HG02981 (cell line): ENCODE measurements at regions not wholly inside any gene's neighbourhood (a gene's known extent, or its start where the extent isn't known, plus 50 kb on each side); places are given as distances from the start of the nearest gene placed in this dataset.

ENCODE experiments used
- ATAC-seq: cut with Tn5 transposase; IDR thresholded peaks from one replicate; pipeline ENCODE4 v1.9.1; 2021; ENCODE audit warnings: mild to moderate bottlenecking, moderate library complexity; ENCODE audit not compliant: unreplicated experiment

- no peak for ATAC-seq
Measured at GRCh38 chr12:93173178-93173957, 204.4 kb upstream of the NUDT4 start.

- ATAC-seq = no peak
Measured at GRCh38 chr12:93174048-93174447, 203.7 kb upstream of the NUDT4 start.

DNA sequence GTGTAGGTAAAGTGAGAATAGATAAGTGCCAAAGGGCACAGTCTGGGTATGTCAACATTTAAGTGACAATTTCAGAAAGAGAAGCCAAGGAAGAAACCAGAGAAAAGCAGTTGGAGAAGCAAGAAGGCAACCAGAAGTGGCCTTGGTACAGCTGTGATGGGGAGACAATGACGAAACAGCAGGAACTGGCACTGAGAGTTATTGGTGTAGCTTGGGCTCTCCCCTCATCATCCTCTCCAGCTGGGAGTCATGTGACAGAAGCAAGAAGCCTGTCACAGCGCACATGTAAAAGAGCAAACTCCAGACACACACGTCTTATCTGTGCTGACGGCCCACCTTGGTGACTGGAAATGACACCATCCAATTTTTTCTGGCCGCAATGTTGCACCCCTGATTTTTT, 203.3 kb upstream of the NUDT4 start:
- no peak for ATAC-seq

DNA sequence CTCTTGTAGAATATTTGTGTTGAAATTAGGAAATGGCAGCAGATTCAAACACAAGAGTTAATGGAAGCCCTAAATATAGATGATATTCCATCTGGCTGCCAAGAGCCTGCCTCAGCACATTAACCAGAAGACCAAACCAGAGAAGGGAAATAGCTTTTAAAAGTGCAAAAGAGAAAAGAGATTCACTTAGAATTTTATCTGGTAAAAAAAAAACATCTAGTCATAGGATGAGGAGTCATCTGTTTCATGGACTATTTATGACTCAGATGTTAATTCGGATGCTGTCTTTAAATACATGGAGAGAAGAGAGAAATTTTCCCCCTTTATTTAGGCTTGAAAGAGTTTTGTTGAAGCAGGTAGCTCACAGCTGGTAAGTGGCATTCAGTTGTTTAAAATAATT, 201.6 kb upstream of the NUDT4 start:
- no peak for ATAC-seq

- ATAC-seq = no peak
Measured at GRCh38 chr12:93176610-93177126, 201.1 kb upstream of the NUDT4 start.

DNA sequence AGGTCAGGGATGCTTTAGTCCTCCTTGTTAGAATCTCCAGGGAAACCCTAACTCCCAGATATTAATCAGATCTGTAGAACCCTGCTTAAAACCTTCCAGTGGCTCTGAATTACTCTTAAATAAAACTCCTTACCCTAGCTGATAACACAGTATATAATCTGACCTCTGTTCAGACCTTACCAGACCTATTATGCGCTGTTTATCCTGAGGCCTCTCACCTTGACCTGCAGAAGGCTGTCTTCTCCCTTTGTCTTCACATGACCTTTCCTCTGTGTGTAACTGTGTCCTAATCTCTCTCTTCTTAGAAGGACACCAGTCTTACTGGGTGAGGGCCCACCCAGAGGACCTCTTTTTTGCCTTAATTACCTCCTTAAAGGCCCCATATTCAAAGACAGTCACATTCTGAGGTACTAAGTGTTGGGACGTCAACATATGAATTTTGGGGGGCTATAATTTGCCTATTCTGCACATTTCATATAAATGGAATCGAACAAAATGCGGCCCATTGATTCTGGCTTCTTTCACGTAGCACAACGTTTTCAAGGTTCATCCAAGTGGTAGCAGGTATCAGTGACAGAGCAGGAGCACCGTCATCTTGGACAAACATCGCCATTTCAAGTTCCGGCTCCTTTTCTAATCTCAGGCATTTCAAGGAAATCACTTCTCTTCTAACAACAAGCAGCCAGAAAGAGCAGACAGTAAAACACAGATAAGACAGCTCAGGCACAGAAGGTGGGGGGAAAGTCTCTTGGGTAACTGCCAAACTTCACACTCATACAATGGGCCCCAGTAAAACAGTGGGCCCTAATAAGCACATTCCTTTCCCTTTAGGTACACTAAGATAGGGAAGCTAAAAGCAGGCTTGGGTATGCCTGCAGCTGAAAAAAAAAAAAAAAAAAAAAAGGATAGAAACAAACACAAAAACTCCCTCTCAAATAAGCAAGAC, 200.2 kb upstream of the NUDT4 start:
- ATAC-seq = no peak

DNA sequence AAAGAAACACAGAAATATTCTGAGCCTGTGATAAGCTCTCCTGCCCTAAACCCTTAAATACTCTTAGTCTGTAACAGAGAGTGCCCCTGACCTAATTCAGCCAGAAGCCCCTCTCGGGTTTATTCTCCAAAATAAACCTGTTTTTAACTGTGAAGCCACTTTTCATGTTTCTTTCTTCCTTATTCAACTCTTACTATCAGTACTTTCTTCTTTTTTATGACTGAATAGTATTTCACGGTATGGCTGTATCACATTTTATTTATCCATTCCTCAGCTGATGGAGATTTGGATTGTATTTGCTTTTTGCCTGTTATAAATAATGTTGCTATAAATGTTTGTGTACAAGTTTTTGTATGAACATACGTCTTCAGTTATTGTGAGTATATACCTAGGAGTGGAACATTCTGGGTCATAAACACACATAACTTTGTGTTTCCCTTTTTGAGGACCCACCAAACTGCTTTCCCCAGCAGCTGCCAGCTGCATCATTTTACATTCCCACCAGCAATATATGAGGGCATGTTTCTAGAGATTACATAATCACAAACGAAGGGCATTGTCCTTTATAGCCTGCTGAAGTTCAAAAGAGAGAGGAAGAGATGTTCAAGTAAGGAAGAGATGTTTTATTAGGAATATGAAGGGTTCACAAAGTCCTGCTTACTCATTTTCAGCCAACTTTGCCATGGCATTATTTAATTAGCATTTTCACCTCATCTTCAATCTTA, 199.4 kb upstream of the NUDT4 start:
- no peak for ATAC-seq

DNA sequence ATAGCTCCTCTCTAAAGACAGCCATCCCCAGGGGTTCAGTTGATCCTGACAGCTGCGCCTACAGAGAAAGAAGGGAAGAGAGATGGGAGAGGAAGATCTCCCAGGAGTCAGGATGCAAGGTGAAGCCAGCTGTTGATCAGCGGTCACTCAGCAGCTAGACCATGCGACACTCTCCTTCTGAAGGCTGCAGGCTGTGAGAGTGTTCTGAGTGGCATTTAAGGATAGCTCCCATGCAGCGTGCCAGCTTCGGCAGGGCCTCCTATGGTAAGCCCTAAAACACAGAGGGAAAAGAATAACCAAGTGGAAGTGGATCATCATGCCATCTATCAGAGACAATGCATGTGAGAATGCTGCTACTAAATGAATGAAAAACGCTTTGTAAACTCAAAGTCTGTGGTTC, 197.9 kb upstream of the NUDT4 start:
- no peak for ATAC-seq

DNA sequence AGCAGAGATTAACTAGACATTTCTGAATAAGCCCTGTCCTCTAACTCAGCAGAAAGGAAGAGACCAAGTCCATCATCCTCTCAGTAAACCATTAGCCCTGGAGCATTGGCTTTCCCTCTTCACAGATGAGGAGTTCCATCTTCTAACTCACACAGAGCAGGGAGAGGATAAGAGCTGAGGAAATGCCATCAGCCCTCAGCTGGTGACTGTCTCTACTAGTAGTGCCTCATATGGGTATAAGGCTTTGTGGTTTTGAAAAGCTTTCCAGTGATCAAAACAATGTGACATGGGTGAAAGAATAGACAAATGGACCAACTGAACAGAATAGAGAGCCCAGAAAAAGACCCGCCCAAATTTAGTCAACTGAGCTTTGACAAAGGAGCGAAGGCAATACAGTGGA, 197.2 kb upstream of the NUDT4 start:
- no peak for ATAC-seq

GRCh38 chr12:93181409-93181965, 196.2 kb upstream of the NUDT4 start:
- no peak for ATAC-seq

GRCh38 chr12:93183940-93184671, 193.6 kb upstream of the NUDT4 start:
- ATAC-seq = peak; percentile 92

DNA sequence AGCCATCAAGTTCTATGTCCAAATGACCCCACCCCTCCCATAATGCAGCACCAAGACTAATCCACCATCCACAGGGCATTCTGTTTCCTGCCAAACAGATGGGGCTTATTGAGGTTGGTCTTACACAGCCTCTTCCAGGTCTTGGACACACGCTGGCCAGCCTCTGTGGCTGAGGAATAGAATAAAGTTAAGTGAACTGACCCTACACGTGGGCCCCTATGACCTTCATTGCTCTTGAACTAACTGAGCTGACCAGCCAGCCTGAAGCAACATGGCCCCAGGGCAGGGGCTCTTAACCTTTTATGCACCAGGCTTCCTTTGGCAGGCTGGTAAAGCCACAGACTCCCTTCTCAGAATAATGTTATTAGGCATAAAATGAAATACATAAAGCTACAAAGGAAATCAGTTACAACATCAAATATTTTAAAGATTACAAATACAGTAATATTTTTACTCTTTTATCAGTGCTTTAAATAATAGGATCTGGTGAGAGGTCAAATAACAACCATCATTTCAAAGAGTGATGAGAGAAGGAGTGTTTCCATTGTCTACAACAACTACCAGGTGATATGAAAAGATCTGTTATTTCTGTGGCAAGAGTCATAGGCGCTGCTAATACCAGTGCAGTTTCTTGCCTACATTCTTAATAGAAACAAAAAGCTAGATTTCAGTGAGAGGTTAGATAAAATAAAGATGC, 192.9 kb upstream of the NUDT4 start:
- no peak for ATAC-seq

DNA sequence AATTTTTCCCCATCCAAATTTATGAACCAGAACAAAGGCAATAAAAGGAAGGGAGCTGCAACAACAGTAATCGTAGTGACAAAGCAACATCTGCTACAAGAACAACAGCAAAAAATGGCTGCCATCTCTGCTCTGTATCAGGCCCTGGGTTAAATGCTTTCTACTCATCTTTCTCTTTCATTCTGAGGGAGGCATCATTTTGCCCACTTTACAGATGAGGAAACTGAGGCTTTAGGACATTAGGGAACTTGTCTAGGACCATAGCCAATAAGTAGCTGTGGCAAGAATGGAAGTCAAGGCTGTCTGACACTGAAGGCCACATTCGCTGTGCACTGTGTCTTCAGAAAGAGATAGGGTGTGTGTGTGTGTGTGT, 192.4 kb upstream of the NUDT4 start:
- no peak for ATAC-seq

DNA sequence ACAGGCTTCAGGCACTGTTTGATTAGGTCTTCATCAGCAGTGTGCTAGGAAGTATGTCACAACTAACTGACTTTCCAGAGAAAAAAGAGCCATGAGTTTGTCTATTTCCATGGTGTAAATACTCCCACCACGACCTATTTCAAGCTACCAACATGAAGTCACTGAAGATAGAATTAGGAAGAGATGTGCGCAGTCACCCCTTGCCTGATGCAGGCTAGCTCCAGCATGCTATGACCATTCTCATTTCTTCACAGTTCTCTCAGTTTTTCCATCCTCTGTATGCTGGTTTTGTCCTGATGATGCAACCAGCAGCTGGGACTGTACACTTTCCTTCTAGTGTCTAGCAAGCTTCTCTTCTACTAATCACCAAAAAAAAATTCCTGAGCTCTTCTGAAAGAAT, 191.6 kb upstream of the NUDT4 start:
- ATAC-seq = no peak

- ATAC-seq = no peak
Measured at GRCh38 chr12:93186621-93187020, 191.1 kb upstream of the NUDT4 start.

DNA sequence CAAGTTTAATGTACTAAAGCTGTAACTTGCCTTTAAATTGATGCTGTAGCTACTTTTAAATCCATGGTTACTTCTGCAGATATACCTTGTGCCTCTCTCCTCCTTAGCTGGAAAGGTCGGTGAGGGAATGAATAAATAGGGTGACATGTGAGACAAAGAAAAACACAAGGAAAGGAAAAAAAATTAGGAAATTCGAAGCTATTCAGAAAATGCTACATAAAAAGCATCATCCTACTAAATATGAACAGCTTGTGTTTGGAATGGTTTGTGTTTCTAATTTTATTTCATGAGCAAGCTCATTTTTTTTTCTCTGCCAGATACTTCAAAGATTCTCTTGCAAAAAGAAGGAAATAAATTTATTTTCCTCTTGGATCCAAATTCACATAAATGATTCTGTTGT, 186.3 kb upstream of the NUDT4 start:
- no peak for ATAC-seq

DNA sequence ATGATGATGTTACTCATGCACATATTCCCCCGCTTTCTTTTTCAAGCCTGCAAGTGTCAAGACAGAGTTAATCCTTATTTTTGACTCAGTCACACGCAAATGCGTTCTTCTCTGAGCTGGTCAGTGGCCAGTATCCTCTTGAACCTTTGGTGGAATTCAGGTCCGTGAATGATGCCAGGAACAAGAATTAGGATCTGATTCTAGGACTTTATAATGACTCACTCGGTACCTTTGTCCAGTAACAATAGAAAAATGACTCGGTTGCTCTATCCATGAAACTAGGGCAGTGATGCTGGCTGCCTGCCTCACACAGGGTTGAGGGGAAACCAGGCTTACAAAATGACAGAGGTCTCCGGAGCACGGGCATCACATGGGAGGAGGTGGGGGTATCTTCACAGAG, 185.8 kb upstream of the NUDT4 start:
- no peak for ATAC-seq

GRCh38 chr12:93192878-93193277, 184.8 kb upstream of the NUDT4 start:
- ATAC-seq = no peak

GRCh38 chr12:93195511-93195910, 182.2 kb upstream of the NUDT4 start:
- ATAC-seq = no peak
